ENCODE measurements at regions not wholly inside any gene's neighbourhood (a gene's known extent, or its start where the extent isn't known, plus 50 kb on each side); places are given as distances from the start of the nearest gene placed in this dataset.
"Not testable (repeated sequence)": the region's sequence is repeated elsewhere in the genome, so short reads cannot be mapped to it uniquely, and the experiment has no call there.

DNA sequence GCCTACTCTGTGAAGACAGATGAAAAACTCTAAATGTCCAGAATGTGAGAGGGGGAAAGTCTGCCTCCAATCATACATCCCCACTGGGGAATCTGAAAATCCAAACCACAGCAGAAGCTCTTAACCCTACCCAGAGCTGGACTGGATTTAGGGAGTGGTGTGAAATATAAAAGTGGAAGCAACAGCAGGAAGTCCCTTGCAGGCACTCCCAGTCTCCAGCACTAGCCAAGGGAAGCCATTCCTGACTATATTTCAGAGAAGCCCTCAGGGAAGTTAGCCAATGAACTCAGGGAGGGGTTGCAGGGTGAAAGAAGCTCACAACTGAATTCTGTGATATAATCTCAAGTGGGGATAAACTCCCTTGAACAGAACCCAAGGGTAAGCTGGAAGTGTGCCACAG, 51.5 kb downstream of the CRPPA start:
- Histone ChIP-seq H3K9me3 (ENCODE audit: severe bottlenecking) (no peaks in the 10 kb centered on the region), H3K4me1 (ENCODE audit: insufficient read depth, poor library complexity, severe bottlenecking) (no peaks in the 10 kb centered on the region), H3K27me3 (ENCODE audit: insufficient read depth, poor library complexity, severe bottlenecking) (no peaks in the 10 kb centered on the region), H3K36me3 (ENCODE audit: low read depth) (no peaks in the 10 kb centered on the region), H3K4me3 (ENCODE audit: severe bottlenecking) (no peak overlapping the region), H3K27ac (ENCODE audit: poor library complexity, severe bottlenecking) (no peak overlapping the region)
- TF ChIP-seq, protein P1, sequence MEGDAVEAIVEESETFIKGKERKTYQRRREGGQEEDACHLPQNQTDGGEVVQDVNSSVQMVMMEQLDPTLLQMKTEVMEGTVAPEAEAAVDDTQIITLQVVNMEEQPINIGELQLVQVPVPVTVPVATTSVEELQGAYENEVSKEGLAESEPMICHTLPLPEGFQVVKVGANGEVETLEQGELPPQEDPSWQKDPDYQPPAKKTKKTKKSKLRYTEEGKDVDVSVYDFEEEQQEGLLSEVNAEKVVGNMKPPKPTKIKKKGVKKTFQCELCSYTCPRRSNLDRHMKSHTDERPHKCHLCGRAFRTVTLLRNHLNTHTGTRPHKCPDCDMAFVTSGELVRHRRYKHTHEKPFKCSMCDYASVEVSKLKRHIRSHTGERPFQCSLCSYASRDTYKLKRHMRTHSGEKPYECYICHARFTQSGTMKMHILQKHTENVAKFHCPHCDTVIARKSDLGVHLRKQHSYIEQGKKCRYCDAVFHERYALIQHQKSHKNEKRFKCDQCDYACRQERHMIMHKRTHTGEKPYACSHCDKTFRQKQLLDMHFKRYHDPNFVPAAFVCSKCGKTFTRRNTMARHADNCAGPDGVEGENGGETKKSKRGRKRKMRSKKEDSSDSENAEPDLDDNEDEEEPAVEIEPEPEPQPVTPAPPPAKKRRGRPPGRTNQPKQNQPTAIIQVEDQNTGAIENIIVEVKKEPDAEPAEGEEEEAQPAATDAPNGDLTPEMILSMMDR (IDR thresholded peaks at IDR 0.05; ENCODE audit: poor library complexity, severe bottlenecking) = no peak
- ATAC-seq (ENCODE audit: low read depth) (no peak), DNase-seq (ENCODE audit: low spot score) (no peak)

DNA sequence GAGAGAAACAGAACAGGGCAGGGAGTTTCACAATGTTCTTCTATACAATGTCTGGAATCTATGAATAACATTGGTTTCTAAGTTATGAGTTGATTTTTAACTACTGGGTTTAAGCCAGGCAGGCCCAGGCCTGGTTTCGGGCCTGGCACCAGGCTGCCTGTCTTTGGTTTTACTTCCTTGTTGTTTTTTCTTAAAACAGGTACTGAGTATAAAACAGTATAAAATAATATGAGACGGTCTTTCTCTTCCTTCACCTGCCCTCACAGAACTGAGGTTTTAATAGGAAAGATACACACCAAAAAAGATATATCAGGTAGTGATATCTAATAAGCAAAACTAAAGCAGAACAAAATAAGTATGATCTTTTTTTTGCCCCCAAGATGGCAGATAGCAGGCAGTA, 52.0 kb downstream of the CRPPA start:
- H3K36me3 ChIP-seq (ENCODE audit: low read depth); H3K27ac ChIP-seq (ENCODE audit: poor library complexity, severe bottlenecking); H3K27me3 ChIP-seq (ENCODE audit: insufficient read depth, poor library complexity, severe bottlenecking); H3K9me3 ChIP-seq (ENCODE audit: severe bottlenecking); ATAC-seq (ENCODE audit: low read depth); H3K4me1 ChIP-seq (ENCODE audit: insufficient read depth, poor library complexity, severe bottlenecking); H3K4me3 ChIP-seq (ENCODE audit: severe bottlenecking); DNase-seq (ENCODE audit: low spot score): not testable (repeated sequence)

GRCh38 chr7:16368885-16369284, 52.5 kb downstream of the CRPPA start:
- no peaks in the 10 kb centered on the region for H3K36me3 ChIP-seq (ENCODE audit: low read depth)
- H3K27ac ChIP-seq (ENCODE audit: poor library complexity, severe bottlenecking) = no peak overlapping the region
- DNase-seq (ENCODE audit: low spot score) = no peak
- no peaks in the 10 kb centered on the region for H3K27me3 ChIP-seq (ENCODE audit: insufficient read depth, poor library complexity, severe bottlenecking)
- H3K4me3 ChIP-seq (ENCODE audit: severe bottlenecking) = no peak overlapping the region
- no peak for ATAC-seq (ENCODE audit: low read depth)
- TF ChIP-seq, protein P1 (IDR thresholded peaks at IDR 0.05; ENCODE audit: poor library complexity, severe bottlenecking) = no peak
- H3K9me3 ChIP-seq (ENCODE audit: severe bottlenecking) = no peaks in the 10 kb centered on the region
- H3K4me1 ChIP-seq (ENCODE audit: insufficient read depth, poor library complexity, severe bottlenecking) = no peaks in the 10 kb centered on the region

DNA sequence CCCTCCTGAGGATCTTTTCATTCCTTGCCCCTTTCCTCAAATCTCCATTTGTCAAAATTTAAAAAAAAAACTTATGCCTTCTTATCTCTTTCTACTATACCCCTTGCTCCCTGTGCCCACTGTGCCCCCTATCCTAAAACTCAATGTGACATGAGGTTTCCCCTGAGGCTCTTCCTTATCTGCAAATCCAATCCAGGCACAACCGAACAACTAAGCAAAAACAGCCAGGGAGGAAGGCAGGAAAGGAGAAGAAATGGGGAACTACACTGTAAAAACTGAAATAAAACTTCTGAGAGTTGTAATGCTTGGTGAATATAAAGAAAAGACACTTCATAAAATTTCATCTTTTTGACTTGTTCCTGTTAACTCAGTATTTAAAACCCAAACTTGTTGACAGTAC, 54.2 kb downstream of the CRPPA start:
- Histone ChIP-seq H3K27ac (ENCODE audit: poor library complexity, severe bottlenecking) (no peak overlapping the region), H3K9me3 (ENCODE audit: severe bottlenecking) (no peaks in the 10 kb centered on the region), H3K27me3 (ENCODE audit: insufficient read depth, poor library complexity, severe bottlenecking) (no peaks in the 10 kb centered on the region), H3K36me3 (ENCODE audit: low read depth) (no peaks in the 10 kb centered on the region), H3K4me1 (ENCODE audit: insufficient read depth, poor library complexity, severe bottlenecking) (no peaks in the 10 kb centered on the region), H3K4me3 (ENCODE audit: severe bottlenecking) (no peak overlapping the region)
- TF ChIP-seq, protein P1 (IDR thresholded peaks at IDR 0.05; ENCODE audit: poor library complexity, severe bottlenecking) = no peak
- DNase-seq (ENCODE audit: low spot score) (no peak), ATAC-seq (ENCODE audit: low read depth) (no peak)

GRCh38 chr7:16365952-16366351, 55.4 kb downstream of the CRPPA start:
- Histone ChIP-seq H3K4me1 (ENCODE audit: insufficient read depth, poor library complexity, severe bottlenecking) (no peaks in the 10 kb centered on the region), H3K9me3 (ENCODE audit: severe bottlenecking) (no peaks in the 10 kb centered on the region), H3K27ac (ENCODE audit: poor library complexity, severe bottlenecking) (no peak overlapping the region), H3K36me3 (ENCODE audit: low read depth) (no peaks in the 10 kb centered on the region), H3K4me3 (ENCODE audit: severe bottlenecking) (no peak overlapping the region), H3K27me3 (ENCODE audit: insufficient read depth, poor library complexity, severe bottlenecking) (no peaks in the 10 kb centered on the region)
- TF ChIP-seq, protein P1 (IDR thresholded peaks at IDR 0.05; ENCODE audit: poor library complexity, severe bottlenecking) = no peak
- ATAC-seq (ENCODE audit: low read depth) (no peak), DNase-seq (ENCODE audit: low spot score) (no peak)
